IMR-90 (cell line): ENCODE measurements at regions not wholly inside any gene's neighbourhood (a gene's known extent, or its start where the extent isn't known, plus 50 kb on each side); places are given as distances from the start of the nearest gene placed in this dataset.

Experiments
- ATAC-seq: fragments of 200-7000 bp; cut with Tn5 transposase; 2 replicates; pipeline ENCODE4 v1.9.1; 2020; ENCODE audit warnings: low read depth, mild to moderate bottlenecking, moderate library complexity
- BruUV-seq: library from RNA; stranded (reverse); fragments of 400-500 nt; replicated peaks from 2 replicates; lab custom pipeline; 2021; lab: Mats Ljungman, UMichigan
- CTCF ChIA-PET: fragments of 300-600 bp; formaldehyde crosslinking; extraction: SDS; loops from one replicate; lab custom pipeline; 2021; ENCODE audit warnings: antibody characterized with exemption; lab: Yijun Ruan, JAX
- POLR2A ChIA-PET: fragments of 300-600 bp; sonication (Branson Sonifier 250); formaldehyde crosslinking; loops from one replicate; lab custom pipeline; 2022; ENCODE audit warnings: antibody characterized with exemption; ENCODE audit not compliant: unreplicated experiment; lab: Charles Lee
- DNase-seq: peaks from one replicate; pipeline ENCODE4 v3.0.0; 2013
- H2AFZ ChIP-seq: replicated peaks from 2 replicates; pipeline ENCODE3; 2013; ENCODE audit warnings: low read length, mild to moderate bottlenecking; ENCODE audit not compliant: poor library complexity
- H2AK5ac ChIP-seq: 2 replicates; pipeline ENCODE4 v1.6.1; 2013; ENCODE audit warnings: low read depth, low read length, inconsistent platforms
- H2AK9ac ChIP-seq: replicated peaks from 2 replicates; pipeline ENCODE3; 2013; ENCODE audit warnings: mild to moderate bottlenecking, low read depth, low read length, moderate library complexity; ENCODE audit not compliant: poor library complexity
- H2BK120ac ChIP-seq: 2 replicates; pipeline ENCODE4 v1.6.1; 2013; ENCODE audit warnings: low read depth, low read length, inconsistent platforms
- H2BK15ac ChIP-seq: 3 replicates; pipeline ENCODE4 v1.6.1; 2013; ENCODE audit warnings: low read depth, low read length, inconsistent platforms
- H2BK20ac ChIP-seq: 2 replicates; pipeline ENCODE4 v1.6.1; 2013; ENCODE audit warnings: low read depth, mild to moderate bottlenecking, inconsistent platforms, low read length, moderate library complexity
- H2BK5ac ChIP-seq: 2 replicates; pipeline ENCODE4 v1.6.1; 2013; ENCODE audit warnings: mild to moderate bottlenecking, low read depth, low read length, inconsistent platforms; ENCODE audit not compliant: poor library complexity, severe bottlenecking
- H3K14ac ChIP-seq: replicated peaks from 2 replicates; pipeline ENCODE4 v1.6.1; 2013; ENCODE audit warnings: low read depth, low read length, inconsistent platforms
- H3K18ac ChIP-seq: 2 replicates; pipeline ENCODE4 v1.6.1; 2013; ENCODE audit warnings: low read depth, low read length, control low read depth
- H3K23ac ChIP-seq: 2 replicates; pipeline ENCODE4 v1.6.1; 2013; ENCODE audit warnings: low read depth, low read length, inconsistent platforms
- H3K27ac ChIP-seq: 2 replicates; pipeline ENCODE4 v1.5.1; 2013; ENCODE audit warnings: mild to moderate bottlenecking, control low read depth, low read length; ENCODE audit not compliant: insufficient read depth
- H3K27me3 ChIP-seq: 2 replicates; pipeline ENCODE4 v1.6.1; 2013; ENCODE audit warnings: low read length; ENCODE audit not compliant: control insufficient read depth, insufficient read depth
- H3K36me3 ChIP-seq: 2 replicates; pipeline ENCODE4 v1.6.1; 2013; ENCODE audit warnings: low read length, mixed read lengths; ENCODE audit not compliant: control insufficient read depth, insufficient read depth
- H3K4ac ChIP-seq: 2 replicates; pipeline ENCODE4 v1.6.1; 2013; ENCODE audit warnings: low read depth, low read length, inconsistent platforms
- H3K4me1 ChIP-seq: 2 replicates; pipeline ENCODE4 v1.6.1; 2013; ENCODE audit warnings: low read length, mixed read lengths; ENCODE audit not compliant: control insufficient read depth, insufficient read depth
- H3K4me2 ChIP-seq: 2 replicates; pipeline ENCODE4 v1.6.1; 2013; ENCODE audit warnings: low read depth, mild to moderate bottlenecking, control low read depth, low read length, moderate library complexity
- H3K4me3 ChIP-seq: 2 replicates; pipeline ENCODE4 v1.5.1; 2013; ENCODE audit warnings: low read depth, mild to moderate bottlenecking, control low read depth, low read length, moderate library complexity; ENCODE audit not compliant: insufficient read depth
- H3K56ac ChIP-seq: 2 replicates; pipeline ENCODE4 v1.6.1; 2013; ENCODE audit warnings: low read length, inconsistent platforms; ENCODE audit not compliant: insufficient read depth; ENCODE audit errors: extremely low read depth
- H3K79me1 ChIP-seq, 2 experiments: 2 replicates each; pipeline ENCODE4 v1.6.1; 2013; ENCODE audit warnings: low read length in 2 of 2, inconsistent platforms in 1 of 2, low read depth in 1 of 2
- H3K9ac ChIP-seq: 2 replicates; pipeline ENCODE4 v1.6.1; 2013; ENCODE audit warnings: low read depth, low read length, control low read depth
- H3K9me1 ChIP-seq: 2 replicates; pipeline ENCODE4 v1.6.1; 2013; ENCODE audit warnings: low read length, inconsistent platforms; ENCODE audit not compliant: insufficient read depth
- H3K9me3 ChIP-seq: 2 replicates; pipeline ENCODE4 v1.6.1; 2013; ENCODE audit warnings: low read length; ENCODE audit not compliant: control insufficient read depth, insufficient read depth
- H4K20me1 ChIP-seq: 2 replicates; pipeline ENCODE4 v1.6.1; 2013; ENCODE audit warnings: low read length, inconsistent platforms; ENCODE audit not compliant: insufficient read depth
- H4K5ac ChIP-seq: 2 replicates; pipeline ENCODE4 v1.6.1; 2013; ENCODE audit warnings: mild to moderate bottlenecking, low read depth, low read length, control low read depth
- H4K8ac ChIP-seq, 2 experiments: 2 replicates each; pipeline ENCODE4 v1.6.1; 2013; ENCODE audit warnings: low read depth in 2 of 2, low read length in 2 of 2, control low read depth in 1 of 2, inconsistent platforms in 1 of 2
- H4K91ac ChIP-seq: 2 replicates; pipeline ENCODE4 v1.6.1; 2013; ENCODE audit warnings: low read depth, low read length, inconsistent platforms; ENCODE audit not compliant: insufficient read depth
- BHLHE40 ChIP-seq: fragments of 150-350 bp; IDR thresholded peaks from 2 replicates; pipeline ENCODE4 v1.6.1; 2016; ENCODE audit warnings: mild to moderate bottlenecking, low read depth, low read length
- CEBPB ChIP-seq: IDR thresholded peaks from 2 replicates; pipeline ENCODE4 v1.6.1; 2012; ENCODE audit warnings: low read depth, low read length, improper control_type of control experiment
- CHD1 ChIP-seq: IDR thresholded peaks from 2 replicates; pipeline ENCODE4 v1.6.1; 2012; ENCODE audit warnings: low read depth, low read length, improper control_type of control experiment
- FOS ChIP-seq: fragments of 150-350 bp; IDR thresholded peaks from 2 replicates; pipeline ENCODE4 v1.6.1; 2016; ENCODE audit warnings: low read depth, low read length
- MAFK ChIP-seq: IDR thresholded peaks from 2 replicates; pipeline ENCODE4 v1.6.1; 2012; ENCODE audit warnings: low read depth, low read length, improper control_type of control experiment
- MXI1 ChIP-seq: IDR thresholded peaks from 2 replicates; pipeline ENCODE4 v1.6.1; 2012; ENCODE audit warnings: low read depth, mild to moderate bottlenecking, low read length, moderate library complexity, borderline replicate concordance
- RFX5 ChIP-seq: IDR thresholded peaks from 2 replicates; pipeline ENCODE4 v1.8.0; 2012; ENCODE audit warnings: low read depth, mild to moderate bottlenecking, low read length, moderate library complexity
- SMC3 ChIP-seq: fragments of 150-350 bp; IDR thresholded peaks from 2 replicates; pipeline ENCODE4 v1.6.1; 2016; ENCODE audit warnings: low read depth, mild to moderate bottlenecking, antibody characterized with exemption, low read length, moderate library complexity
- dilution Hi-C: fragments of 300-500 bp; cut with HindIII; formaldehyde crosslinking; loops from one replicate; pipeline ENCODE4 v1.14.3; 2018; ENCODE audit warnings: low sequenced_read_pairs; ENCODE audit not compliant: unreplicated experiment
- in situ Hi-C: fragments of 300-500 bp; cut with MboI; formaldehyde crosslinking; loops from 3 replicates; pipeline ENCODE4 v1.14.3; 2019; ENCODE audit warnings: low sequenced_read_pairs, inconsistent platforms, mixed read lengths
- intact Hi-C: fragments of 100-400 bp; cut with micrococcal nuclease; formaldehyde crosslinking; loops from 2 replicates; pipeline ENCODE4 v1.10.0; 2022
- TF ChIP-seq, protein P1 (sequence below): conservative IDR thresholded peaks from 2 replicates; pipeline ENCODE4 v1.5.1; 2012; ENCODE audit warnings: mild to moderate bottlenecking, low read depth, low read length, improper control_type of control experiment
- TF ChIP-seq, protein P2 (sequence below): fragments of 150-350 bp; IDR thresholded peaks from 2 replicates; pipeline ENCODE4 v1.6.1; 2016; ENCODE audit warnings: low read depth, mild to moderate bottlenecking, low read length, moderate library complexity, borderline replicate concordance
- TF ChIP-seq, protein P3 (sequence below): fragments of 150-350 bp; IDR thresholded peaks from 2 replicates; pipeline ENCODE4 v1.6.1; 2017; ENCODE audit warnings: mild to moderate bottlenecking, antibody characterized with exemption, low read length, low read depth

DNA sequence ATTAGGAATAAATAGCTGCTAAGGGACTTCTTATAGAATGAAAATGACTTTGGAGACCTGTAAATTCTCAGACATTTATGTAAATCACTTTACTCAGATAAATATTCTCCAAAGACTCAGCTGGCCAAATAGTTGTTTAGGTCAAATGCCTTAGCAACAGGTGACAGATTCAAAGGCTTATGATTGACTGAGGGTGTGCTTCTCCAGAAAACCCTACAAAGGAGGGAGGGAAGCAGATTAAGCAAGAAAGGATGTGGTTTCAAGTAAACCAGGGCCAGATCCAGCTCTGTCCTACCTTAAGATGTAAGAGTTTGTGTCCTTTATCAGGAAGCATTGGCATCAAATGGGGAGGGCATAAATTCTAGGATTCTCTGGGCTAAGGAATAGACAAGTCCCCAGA is 433.0 kb downstream of the TLE1 start:
- Histone ChIP-seq H2AFZ (no peak overlapping the region), H3K9me3 (no peaks in the 10 kb centered on the region), H4K5ac (no peak overlapping the region), H3K36me3 (no peaks in the 10 kb centered on the region), H2BK15ac (no peak overlapping the region), H3K9me1 (no peaks in the 10 kb centered on the region), H2AK5ac (no peak overlapping the region), H3K4me3 (no peak overlapping the region), H3K18ac (no peak overlapping the region), H3K4ac (no peak overlapping the region), H3K9ac (no peak overlapping the region), H2AK9ac (no peak overlapping the region), H2BK120ac (no peak overlapping the region), H3K14ac (no peak overlapping the region), H3K79me1 (no peaks in the 10 kb centered on the region), H3K4me1 (no peaks in the 10 kb centered on the region), H3K23ac (no peak overlapping the region), H3K27me3 (peaks cover 9% of the 10 kb centered on the region; the same call in 1 of the 2 replicates), H2BK20ac (no peak overlapping the region), H4K91ac (no peak overlapping the region), H4K20me1 (no peaks in the 10 kb centered on the region), H3K27ac (no peak overlapping the region), H4K8ac (no peak overlapping the region), H3K56ac (no peak overlapping the region), H2BK5ac (no peak overlapping the region), H3K4me2 (no peak overlapping the region)
- no TSS peak for BruUV-seq
- POLR2A ChIA-PET = no interaction called here
- intact Hi-C loops (no loop called here), in situ Hi-C loops (no loop called here), dilution Hi-C loops (no loop called here)
- TF ChIP-seq MXI1 (no peak), SMC3 (no peak), CEBPB (no peak), MAFK (no peak), FOS (no peak), BHLHE40 (no peak), RFX5 (no peak), CHD1 (no peak)
- TF ChIP-seq, protein P1, sequence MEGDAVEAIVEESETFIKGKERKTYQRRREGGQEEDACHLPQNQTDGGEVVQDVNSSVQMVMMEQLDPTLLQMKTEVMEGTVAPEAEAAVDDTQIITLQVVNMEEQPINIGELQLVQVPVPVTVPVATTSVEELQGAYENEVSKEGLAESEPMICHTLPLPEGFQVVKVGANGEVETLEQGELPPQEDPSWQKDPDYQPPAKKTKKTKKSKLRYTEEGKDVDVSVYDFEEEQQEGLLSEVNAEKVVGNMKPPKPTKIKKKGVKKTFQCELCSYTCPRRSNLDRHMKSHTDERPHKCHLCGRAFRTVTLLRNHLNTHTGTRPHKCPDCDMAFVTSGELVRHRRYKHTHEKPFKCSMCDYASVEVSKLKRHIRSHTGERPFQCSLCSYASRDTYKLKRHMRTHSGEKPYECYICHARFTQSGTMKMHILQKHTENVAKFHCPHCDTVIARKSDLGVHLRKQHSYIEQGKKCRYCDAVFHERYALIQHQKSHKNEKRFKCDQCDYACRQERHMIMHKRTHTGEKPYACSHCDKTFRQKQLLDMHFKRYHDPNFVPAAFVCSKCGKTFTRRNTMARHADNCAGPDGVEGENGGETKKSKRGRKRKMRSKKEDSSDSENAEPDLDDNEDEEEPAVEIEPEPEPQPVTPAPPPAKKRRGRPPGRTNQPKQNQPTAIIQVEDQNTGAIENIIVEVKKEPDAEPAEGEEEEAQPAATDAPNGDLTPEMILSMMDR = no peak
- TF ChIP-seq, protein P2, sequence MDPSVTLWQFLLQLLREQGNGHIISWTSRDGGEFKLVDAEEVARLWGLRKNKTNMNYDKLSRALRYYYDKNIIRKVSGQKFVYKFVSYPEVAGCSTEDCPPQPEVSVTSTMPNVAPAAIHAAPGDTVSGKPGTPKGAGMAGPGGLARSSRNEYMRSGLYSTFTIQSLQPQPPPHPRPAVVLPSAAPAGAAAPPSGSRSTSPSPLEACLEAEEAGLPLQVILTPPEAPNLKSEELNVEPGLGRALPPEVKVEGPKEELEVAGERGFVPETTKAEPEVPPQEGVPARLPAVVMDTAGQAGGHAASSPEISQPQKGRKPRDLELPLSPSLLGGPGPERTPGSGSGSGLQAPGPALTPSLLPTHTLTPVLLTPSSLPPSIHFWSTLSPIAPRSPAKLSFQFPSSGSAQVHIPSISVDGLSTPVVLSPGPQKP = no peak
- TF ChIP-seq, protein P3, sequence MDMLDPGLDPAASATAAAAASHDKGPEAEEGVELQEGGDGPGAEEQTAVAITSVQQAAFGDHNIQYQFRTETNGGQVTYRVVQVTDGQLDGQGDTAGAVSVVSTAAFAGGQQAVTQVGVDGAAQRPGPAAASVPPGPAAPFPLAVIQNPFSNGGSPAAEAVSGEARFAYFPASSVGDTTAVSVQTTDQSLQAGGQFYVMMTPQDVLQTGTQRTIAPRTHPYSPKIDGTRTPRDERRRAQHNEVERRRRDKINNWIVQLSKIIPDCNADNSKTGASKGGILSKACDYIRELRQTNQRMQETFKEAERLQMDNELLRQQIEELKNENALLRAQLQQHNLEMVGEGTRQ = no peak
- ATAC-seq (no peak), DNase-seq (no peak)
- CTCF ChIA-PET = no interaction called here
